HG03457 (cell line): ENCODE measurements at regions not wholly inside any gene's neighbourhood (a gene's known extent, or its start where the extent isn't known, plus 50 kb on each side); places are given as distances from the start of the nearest gene placed in this dataset.

ENCODE experiments used
- ATAC-seq: cut with Tn5 transposase; IDR thresholded peaks from one replicate; pipeline ENCODE4 v1.9.1; 2021; ENCODE audit warnings: moderate number of reproducible peaks; ENCODE audit not compliant: unreplicated experiment

GRCh38 chr4:148497258-148497657 lies 55.0 kb upstream of the NR3C2 start:
- no peak for ATAC-seq

- no peak for ATAC-seq
Measured at GRCh38 chr4:148495463-148495862, 53.2 kb upstream of the NR3C2 start.
